Fibroblast of skin of abdomen (primary cell): ENCODE measurements at regions not wholly inside any gene's neighbourhood (a gene's known extent, or its start where the extent isn't known, plus 50 kb on each side); places are given as distances from the start of the nearest gene placed in this dataset.

Source experiments
- DNase-seq: peaks from one replicate; pipeline ENCODE4 v3.0.0-alpha.2; 2013

DNA sequence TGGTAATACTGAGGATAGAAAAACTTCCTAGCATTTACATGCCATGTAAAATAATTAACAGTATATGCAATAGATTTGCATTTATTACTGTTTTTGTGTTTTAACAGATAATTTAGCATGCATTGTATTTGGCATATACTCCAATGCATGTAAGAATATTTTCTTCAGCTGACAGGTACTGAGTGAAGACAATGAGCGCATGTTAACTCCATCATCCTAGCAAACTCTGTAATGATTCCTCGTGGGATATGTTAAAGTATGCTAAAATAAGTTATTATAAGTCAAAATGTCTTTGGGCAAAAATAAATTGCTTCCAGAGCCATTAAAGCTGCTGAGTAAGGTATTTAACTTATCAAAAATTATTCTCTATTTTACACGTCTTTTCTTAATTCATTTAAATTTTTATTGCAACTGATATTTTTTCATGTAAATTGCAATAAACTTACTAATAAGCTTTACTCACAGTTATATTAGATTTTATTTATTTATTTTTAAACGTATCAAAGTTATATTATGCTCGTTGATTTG lies 616.4 kb upstream of the NDST4 start:
- no peak for DNase-seq

DNA sequence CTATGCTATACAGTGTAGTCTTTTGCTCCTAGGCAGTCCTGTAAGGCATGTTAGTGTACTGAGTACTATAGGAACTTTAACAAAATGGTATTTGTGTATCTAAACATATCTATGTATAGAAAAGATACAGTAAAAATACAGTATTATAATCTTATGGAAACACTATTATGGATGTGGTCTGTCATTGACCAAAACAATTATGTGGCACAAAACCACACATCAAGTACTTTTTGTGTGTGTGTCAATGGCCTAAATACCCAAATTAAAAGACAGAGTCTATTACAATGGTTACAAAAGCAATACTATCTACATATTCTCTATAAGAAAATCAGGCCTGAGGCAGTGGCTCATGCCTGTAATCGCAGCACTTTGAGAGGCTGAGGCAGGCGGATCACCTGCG lies 610.2 kb upstream of the NDST4 start:
- no peak for DNase-seq

DNA sequence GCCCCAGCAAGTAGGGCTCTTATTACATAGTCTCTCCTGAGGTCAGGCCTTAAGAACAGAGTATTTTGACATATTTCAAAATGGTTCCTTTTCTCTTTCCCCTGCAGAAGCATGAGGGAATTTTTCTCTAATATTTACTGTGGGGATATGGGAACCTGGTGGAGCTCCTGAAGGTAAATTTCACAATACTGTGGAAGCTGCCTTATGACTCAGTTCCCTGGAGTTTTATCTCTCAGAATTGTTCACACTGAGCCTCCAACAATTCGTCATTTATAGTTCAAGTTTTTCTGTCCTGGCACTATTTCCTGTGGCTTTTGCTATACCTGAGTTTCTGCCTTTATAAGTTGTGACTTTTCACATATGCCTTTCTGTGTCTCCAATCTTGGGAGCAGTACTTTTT lies 607.2 kb upstream of the NDST4 start:
- no peak for DNase-seq

DNA sequence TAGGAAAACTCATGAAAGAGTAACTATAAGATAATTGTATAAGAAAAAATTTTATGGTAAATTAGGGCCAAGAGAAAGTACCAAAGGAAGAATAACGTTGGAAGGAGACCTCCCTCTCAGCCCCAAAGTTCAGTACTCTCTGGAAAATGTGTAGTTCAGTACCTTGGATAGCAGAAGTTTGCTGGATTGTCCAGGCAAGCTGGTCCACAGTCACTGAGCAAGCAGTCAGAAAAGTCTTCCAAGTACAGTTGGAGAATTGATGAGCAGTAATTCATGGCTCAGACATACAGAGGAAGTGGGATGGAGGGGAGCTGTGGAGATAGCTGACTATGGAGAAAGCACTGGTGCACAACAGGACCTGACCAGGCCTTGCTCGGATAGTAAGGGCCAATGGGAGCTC lies 598.2 kb upstream of the NDST4 start:
- DNase-seq: no peak

DNA sequence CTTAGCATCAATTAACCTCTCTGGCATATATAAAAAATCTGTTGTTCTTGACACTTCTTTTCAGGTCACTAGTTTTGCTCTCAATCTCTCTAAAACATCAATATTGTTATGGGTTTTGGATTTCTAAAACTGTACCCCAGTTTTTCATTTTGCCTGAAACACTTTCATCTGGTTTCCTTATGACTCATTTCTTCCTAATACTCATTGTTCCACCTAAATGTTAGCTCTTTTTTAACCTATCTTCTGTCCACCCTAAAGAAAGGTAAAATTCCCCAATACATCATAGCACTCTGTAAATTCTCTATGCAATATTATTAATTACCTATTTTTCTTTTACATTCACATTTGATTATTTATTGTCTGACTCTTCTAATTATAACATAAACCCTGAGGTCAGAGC lies 575.5 kb upstream of the NDST4 start:
- no peak for DNase-seq

DNA sequence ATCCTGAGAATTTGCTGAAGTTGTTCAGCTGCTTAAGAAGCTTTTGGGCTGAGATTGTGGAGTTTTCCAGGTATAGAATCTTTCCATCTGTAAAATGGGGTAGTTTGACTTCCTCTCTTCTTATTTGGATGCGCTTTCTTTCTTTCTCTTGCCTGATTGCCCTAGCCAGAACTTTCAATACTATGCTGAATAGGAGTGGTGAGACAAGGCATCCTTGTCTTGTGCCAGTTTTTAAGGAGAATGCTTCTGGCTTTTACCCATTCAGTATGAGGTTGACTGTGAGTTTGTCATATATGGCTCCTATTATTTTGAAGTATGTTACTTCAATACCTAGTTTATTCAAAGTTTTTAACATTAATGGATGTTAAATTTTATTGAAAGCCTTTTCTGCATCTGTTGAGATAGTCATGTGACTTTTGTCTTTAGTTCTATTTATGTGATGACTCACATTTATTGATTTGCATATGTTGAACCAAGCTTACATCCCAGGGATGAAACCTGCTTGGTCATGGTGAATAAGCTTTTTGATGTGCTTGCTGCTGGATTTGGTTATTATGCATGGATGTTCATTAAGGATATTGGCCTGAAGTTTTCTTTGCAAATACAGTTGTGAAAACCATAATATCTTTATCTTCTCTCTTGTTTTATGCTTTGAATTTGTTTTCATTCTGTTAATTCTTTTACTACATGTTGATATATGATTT lies 573.8 kb upstream of the NDST4 start:
- no peak for DNase-seq

DNA sequence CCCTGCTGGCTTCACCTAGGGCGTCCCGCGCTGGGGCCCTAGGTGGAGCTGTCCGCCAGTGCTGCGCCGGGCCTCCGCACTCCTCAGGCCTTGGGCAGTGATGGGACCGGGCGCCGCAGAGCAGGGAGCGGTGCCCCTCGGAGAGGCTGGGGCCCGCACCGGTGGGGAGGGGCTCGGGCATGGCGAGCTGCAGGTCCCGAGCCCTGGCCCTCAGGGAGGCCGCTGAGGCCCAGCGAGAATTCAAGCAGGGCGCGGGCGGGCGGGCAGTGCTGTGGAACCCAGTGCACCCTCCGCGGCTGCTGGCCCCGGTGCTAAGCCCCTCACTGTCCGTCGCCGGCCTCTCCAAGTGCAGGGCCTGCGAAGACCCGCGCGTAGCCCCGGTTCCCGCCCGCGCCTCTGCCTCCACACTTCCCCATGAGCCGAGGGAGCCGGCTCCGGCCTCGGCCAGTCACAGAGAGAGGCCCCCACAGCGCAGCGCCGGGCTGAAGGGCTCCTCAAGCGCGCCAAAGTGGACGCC lies 565.1 kb upstream of the NDST4 start:
- no peak for DNase-seq

DNA sequence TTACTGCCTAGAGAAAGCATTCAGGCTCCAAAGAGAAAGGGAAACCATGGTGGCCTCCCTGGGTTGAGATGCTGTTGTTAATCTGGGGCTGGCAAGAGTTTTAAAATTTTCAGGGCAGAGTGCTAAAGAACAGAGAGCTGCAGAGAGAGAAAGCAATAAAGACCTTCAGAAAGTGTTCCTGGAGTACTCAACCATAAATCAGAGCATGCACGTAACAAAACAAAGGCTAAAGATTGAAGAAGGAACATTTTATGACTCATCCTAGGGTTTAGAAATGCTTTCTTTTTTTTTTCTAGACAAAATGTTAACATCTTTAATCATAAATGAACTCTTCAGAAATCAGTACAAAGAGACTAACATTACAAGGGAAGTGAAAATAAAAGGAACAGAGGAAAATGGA lies 562.3 kb upstream of the NDST4 start:
- DNase-seq: peak; percentile 3

DNA sequence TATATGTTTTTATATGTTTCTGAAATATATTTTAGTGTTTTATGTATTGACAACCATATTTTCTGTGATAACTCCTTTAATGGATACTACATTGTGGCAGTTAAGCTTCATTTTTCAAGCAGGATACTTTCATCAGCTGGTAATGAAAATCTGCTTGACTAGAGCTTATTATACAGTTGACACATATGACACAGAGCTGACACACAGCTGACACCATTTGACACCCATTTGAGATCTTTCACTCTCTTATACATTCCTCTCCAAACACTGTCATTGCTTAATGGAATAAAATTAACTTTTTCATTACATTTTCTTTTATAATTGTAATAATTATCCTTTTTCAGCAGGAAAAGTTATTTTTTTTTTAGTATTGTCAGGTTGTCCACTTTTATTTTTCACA lies 561.1 kb upstream of the NDST4 start:
- DNase-seq: no peak

DNA sequence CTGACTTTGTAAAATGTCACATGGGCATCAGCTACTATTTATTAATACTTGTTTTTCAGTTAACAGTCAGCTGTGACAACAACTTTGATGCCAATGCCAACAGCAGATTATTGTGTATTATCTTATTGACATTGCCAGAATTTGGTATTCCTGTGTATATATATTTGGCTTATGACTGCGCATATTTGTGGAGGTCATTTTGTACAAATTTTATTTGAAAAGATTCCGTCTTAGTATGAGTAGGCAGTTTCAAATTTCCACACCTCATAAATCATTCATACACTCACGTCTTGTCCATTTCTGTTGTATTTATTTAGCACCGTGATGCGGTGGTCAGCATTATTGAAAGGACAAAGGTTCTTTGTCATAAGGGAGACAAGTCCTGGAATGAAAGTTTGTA lies 558.2 kb upstream of the NDST4 start:
- DNase-seq: no peak

DNA sequence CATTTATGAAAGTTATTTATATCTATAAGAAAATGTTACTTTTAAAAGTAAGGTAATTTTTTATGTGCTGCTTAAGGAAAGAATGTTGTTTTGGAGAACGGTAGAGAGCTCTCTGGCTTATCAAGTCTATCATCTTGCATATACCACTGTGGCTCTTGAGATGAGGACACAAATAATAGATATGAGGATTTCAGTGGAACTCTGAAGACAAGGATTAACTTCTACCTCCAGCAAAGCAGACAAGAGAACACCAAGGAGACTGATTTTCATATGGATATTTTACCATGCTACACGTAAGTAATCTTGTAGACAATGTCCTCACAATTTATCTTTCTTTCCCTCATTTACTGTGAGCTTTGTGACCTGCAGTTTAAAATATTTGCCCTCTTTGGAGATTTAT lies 557.5 kb upstream of the NDST4 start:
- no peak for DNase-seq

DNA sequence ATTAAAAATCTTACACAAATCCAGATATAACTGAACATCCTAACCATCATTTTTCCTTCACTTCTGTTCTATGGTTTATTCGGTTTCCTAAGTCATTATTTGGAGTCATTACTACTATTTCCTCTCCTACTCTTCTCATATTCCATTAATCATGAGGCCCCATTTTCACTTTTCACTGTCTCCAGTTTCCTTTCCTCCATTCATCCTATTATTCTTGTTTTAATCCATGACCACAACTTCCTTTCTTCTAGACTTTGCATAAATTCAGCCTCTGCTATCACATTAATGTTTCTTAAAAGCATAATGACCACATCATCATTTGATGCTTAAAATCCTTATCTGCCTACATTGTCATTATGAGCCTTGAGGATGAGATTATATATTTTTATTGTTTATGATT lies 555.0 kb upstream of the NDST4 start:
- no peak for DNase-seq

DNA sequence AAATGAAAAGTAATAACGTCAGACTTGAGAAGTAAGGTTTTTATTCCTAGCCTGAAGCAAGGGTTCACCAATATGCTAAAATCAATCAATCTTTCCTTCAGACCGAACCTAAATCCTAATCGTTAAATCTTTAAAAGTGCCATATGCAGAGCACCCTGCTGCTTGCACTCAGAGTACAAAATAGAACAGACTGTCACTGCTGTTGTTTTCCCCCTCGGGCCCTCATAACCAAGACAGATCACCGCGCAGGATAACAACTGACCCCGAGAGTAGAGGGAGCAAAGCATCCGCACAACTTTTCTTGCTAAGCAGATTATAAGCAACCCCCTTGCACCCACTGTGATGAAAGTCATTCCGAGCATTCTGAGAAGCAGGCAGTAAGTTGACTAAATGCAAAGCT lies 550.9 kb upstream of the NDST4 start:
- no peak for DNase-seq

DNA sequence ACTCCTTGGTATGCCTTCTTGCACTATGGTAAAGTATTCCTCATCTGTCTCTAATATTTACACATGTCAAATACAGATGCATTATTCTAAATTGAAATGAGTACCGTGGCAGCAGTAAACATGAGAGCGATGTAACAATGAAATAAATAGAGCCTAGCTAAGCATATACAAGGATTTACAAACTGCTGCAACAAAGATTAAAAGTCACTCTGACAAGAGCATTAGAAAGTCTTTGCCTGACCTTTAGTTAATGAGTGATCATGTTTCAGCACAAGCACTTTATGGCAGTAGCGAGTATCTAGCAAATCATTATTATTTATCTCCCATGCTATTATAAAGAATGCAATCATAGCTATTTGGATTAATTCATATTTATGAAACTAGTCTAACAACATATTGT lies 547.0 kb upstream of the NDST4 start:
- no peak for DNase-seq

DNA sequence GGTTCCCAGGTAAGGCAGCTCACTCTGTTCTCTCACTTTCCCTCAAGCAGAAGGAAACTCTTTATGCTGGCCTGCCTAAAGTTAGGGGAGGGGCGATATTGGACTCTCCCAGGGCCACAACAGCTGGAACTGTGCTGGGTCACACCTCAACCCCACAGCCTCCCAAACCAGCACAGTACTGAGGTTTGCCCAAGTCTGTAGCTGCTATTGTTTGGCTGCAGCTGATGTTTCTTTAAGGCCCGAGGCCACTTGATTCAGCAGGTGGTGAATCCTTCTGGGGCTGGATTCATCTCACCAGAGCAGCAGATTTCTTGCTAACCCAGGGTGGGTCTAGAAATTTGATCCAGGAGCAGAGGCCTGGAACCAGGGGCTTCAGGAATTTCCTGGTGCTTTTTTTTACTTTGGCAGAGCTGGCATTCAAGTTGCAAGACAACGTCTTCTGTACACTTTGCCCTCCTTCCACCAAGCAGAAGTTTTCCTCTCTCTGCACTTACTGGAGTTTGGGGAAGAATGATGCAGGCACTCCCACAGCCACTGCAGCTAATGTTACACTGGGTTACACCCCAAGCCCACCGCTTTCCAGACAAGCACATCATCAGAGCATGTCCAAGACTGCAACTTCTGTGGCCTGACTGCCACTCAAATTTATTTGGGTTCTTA lies 544.7 kb upstream of the NDST4 start:
- no peak for DNase-seq

DNA sequence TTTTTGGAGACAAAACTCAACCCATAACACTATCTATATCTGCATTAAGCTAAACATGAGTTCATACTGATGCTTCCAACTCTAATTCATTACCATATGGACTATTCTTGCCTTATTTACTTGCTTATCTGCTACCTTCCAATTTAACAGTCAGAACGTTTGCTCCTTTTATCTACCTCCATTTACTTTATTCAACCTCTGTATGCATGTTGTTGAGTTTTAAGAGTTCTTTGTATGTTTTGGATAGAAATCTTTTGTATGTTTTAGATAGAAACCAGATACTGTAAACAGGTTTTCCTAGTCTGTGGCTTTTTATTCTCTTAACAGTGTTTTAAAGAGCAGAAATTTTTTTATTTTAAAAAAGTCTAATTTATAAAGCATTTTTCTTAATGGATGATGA lies 542.2 kb upstream of the NDST4 start:
- DNase-seq: no peak

DNA sequence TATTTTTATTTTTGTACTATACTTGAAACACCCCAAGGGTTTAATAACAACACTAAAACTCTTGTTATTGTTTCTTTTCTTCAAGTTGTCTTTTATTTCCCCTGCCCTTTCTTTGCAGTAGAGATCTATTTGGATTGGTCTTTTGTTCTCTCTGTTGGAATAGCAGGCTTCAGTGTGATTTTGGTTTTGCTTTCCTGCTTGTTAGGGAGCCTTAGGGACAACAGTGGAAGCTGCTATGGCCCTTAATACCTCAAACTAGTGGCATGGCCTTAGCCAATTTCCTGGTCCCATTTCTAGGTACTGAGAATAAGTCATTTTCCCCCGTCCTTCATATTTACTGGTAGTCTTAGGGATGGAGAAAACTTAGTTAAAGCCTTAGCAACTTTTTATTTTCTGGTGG lies 535.4 kb upstream of the NDST4 start:
- no peak for DNase-seq

DNA sequence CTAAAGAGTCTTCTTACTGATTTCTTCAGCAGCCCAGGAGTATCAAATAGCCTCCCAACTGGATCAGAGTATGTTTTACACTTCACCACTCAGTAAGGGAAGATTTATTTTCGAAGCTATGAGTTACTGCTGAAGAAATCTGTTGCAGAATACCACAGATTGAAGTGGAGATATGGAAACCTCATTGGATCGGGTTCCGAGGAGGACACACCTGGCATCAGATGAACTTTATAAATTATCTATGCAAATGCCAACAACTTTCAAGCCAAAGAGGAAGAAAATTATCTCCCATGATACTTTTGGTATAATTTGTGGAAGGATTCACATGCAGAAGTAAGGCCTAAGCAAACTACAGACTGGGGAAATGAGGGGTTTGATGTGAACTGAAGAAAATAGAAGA lies 515.9 kb upstream of the NDST4 start:
- DNase-seq: no peak

DNA sequence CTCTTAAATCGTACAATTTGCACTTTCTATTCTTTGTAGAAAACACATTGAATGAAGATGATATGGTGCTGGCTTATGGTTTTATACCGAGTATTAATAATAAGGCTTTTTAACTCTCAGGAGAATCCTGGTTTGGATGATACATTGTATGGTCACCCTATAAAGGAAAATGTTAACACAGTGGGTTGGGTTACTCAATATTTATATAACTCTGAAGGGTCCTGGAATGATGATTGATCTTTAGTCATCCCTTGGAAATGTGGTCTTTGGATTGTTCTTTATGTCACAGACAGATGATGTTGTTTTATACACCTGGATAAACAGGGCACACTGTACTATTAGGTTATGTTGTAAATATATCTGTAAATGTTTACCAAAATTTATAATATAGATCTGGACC lies 496.2 kb upstream of the NDST4 start:
- DNase-seq: no peak

DNA sequence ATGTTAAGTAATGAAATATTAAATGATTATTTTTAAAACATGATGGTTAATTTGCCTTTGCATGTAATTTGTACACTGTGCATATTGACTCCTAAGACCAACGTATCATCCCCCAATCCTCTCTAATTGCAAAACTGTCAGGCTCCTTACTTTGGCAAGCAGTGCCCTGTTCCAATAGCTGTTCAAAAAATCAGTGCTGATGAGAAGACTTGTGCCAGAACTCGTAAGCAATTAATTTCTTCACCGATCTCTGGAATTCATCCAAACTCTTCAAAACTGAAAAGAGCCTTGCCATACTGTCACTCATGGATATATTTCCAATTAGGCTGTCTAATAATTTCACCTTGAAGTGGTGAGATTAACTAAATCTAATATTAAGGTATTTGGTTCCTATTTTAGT lies 493.9 kb upstream of the NDST4 start:
- DNase-seq: no peak

DNA sequence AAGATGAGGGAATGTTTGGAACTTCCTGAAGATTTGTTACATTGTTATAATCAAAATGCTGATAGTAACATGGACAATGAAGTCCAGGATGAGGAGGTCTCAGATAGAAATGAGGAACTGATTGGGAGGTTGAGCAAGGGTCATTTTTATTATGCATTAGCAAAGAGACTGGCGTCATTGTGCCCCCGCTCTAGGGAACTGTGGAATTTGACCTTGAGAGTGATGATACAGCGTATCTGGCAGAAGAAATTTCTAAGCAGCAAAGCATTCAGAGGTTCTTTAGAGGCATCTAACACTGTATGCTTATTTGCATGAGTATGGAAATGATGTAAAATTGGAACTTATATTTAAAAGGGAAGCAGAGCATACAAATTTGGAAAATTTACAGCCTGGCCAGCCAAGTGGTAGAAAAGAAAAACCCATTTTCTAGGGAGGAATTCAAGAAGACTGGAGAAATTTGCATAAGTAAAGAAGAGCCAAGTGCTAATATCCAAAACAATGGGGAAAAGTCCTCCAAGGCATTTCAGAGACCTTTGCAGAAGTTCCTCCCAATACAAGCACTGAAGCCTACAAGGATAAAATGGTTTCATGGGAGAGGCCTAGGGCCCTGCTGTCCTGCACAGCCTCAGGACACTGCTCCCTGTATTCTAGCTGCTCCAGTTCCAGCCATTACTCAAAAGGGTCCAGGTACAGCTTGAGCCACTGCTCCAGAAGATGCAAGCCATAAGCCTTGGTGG lies 483.0 kb upstream of the NDST4 start:
- no peak for DNase-seq

DNA sequence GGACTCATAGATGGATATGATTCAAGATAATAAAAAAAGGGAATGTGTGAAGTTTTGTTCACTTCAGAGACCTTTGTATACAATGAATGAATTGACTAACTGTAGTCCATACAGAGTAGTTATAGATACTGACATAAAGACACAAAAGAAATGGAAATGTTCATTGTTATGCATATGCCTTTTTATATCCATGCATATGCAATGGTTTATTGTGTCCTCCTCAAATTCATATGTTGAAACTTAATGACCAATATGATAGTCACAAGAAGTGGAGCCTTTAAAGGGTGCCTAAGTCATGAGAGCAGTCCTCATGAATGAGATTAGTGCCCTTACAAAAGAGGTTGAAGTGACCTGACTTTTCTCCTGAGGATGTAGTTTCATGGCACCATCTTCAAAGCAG lies 467.5 kb upstream of the NDST4 start:
- DNase-seq: no peak

DNA sequence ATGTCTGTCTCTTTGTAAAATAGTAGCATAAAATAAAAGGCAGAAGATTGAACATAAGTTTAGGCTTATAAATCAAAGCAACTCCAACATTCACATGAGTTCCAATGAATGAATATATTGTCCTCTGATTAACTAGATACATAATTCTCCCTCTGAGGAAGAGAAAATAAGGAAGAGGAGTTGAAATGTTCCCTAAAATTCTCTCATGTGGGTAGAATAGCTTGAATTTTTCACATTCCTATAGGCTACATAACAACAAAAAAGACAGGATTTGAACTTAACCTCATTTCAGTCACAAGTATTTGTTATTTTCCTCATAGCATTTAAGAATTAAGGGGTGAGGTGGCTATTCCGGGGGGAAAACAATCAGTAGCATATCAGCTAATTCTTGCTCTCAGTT lies 462.4 kb upstream of the NDST4 start:
- no peak for DNase-seq

DNA sequence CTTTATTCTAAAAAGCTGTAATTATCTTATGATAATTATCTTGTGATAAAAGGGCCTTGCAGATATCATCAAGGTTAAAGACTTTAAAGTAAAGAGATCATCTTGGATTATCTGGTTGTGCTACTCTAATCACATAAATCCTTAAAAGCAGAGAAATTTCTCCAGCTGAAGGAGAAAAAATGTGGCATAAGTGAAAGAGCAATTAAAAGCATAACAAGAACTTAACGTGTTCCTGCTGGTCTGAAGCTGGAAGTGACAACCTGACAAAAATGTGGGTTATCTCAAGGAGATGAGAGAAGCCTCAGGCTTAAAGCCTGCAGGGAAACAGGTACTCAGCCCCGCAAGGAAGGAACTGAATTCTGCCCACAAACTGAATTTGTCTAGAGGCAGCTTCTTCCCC lies 449.1 kb upstream of the NDST4 start:
- DNase-seq: no peak
